ENCODE measurements at regions not wholly inside any gene's neighbourhood (a gene's known extent, or its start where the extent isn't known, plus 50 kb on each side); places are given as distances from the start of the nearest gene placed in this dataset.
A peak's percentile ranks its signal among the peaks of the same experiment; 100 is the strongest.

DNA sequence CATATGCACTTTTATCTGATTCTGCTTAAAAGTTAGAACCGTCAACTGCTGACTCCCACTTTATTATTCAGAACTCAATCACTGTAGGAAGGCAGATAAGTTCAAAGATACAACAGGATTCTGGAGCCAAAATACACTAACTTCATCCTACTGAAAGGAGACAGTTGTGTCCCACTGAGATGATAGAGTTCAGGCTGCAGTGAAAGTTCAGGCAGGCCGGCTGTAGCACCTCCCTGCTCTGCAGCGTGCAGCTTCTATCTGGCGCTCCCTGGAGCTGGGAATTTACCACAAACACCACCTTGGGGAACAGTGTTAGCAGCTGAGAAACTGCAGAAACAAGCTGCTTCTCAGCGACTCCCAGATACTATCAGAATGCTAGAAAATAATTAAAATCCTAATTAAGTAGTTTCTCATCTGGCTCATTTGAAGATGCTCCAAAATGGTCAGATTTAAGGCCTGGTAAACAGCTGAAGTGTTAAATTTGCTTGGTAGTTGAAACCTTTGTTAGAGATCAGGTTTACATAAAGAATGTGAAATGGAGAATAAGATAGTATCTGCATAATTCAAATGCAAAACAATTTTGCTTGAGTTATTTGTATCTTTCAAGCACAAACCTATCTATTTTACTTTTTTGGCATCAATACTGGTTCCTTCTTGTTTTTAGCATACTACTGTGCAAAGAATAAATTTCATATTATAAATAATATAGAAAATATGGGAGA is 52.3 kb upstream of the CNTLN start:
- 27% methylated on average over 2 of the region's 5 CpGs; no CpG with 5 or more reads in 1 of the 2 experiments for WGBS, 2 experiments (ENCODE audit: extremely low coverage in 2 of 2, insufficient read length in 1 of 2)
- POLR2A ChIA-PET (ENCODE audit: unreplicated experiment): no interaction called here
- no peak overlapping the region for H2AK9ac ChIP-seq (replicated peaks; ENCODE audit: low read depth, low read length, poor library complexity)
- no peaks in the 10 kb centered on the region for H3K36me3 ChIP-seq (ENCODE audit: control insufficient read depth, insufficient read depth, low read length)
- H2BK15ac ChIP-seq (ENCODE audit: low read depth, low read length): no peak overlapping the region
- CTCF ChIA-PET: interaction anchor here (0.6 to 1.5 kb wide), 2 partner anchors 19 to 1044 kb away, joined by 4 read pairs; no protein-coding TSS in a partner anchor
- no peaks in the 10 kb centered on the region for H3K27me3 ChIP-seq (ENCODE audit: control insufficient read depth, insufficient read depth, low read length)
- H2BK5ac ChIP-seq (ENCODE audit: low read depth, low read length, poor library complexity, severe bottlenecking): no peak overlapping the region
- H3K18ac ChIP-seq (ENCODE audit: low read depth, low read length): no peak overlapping the region
- H3K56ac ChIP-seq (ENCODE audit: extremely low read depth, insufficient read depth, low read length): no peak overlapping the region
- TF ChIP-seq RFX5 (IDR thresholded peaks at IDR 0.05; ENCODE audit: low read depth, low read length) (no peak), CHD1 (IDR thresholded peaks at IDR 0.05; ENCODE audit: low read depth, low read length) (no peak), RAD21 (IDR thresholded peaks at IDR 0.05; ENCODE audit: low read length) (peak; percentile 23; the same call in 1 of the 2 replicates), BHLHE40 (IDR thresholded peaks at IDR 0.05; ENCODE audit: low read depth, low read length) (no peak), NFE2L2 (IDR thresholded peaks at IDR 0.05; ENCODE audit: low read depth, low read length) (no peak), ELK1 (IDR thresholded peaks at IDR 0.05; ENCODE audit: borderline replicate concordance, low read depth, low read length) (no peak)
- TF ChIP-seq, protein P1, sequence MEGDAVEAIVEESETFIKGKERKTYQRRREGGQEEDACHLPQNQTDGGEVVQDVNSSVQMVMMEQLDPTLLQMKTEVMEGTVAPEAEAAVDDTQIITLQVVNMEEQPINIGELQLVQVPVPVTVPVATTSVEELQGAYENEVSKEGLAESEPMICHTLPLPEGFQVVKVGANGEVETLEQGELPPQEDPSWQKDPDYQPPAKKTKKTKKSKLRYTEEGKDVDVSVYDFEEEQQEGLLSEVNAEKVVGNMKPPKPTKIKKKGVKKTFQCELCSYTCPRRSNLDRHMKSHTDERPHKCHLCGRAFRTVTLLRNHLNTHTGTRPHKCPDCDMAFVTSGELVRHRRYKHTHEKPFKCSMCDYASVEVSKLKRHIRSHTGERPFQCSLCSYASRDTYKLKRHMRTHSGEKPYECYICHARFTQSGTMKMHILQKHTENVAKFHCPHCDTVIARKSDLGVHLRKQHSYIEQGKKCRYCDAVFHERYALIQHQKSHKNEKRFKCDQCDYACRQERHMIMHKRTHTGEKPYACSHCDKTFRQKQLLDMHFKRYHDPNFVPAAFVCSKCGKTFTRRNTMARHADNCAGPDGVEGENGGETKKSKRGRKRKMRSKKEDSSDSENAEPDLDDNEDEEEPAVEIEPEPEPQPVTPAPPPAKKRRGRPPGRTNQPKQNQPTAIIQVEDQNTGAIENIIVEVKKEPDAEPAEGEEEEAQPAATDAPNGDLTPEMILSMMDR (conservative IDR thresholded peaks at IDR 0.05; ENCODE audit: low read depth, low read length): peak; percentile 25; the same call in 1 of the 2 replicates
- H3K14ac ChIP-seq (replicated peaks; ENCODE audit: low read depth, low read length): no peak overlapping the region
- no peak overlapping the region for H3K9ac ChIP-seq (ENCODE audit: low read depth, low read length)
- no peak overlapping the region for H4K5ac ChIP-seq (ENCODE audit: low read depth, low read length)
- H3K9me1 ChIP-seq (ENCODE audit: insufficient read depth, low read length): no peaks in the 10 kb centered on the region
- peak overlapping the region; percentile 52; the same call in 1 of the 2 replicates for H3K4me2 ChIP-seq (ENCODE audit: low read depth, low read length)
- no peaks in the 10 kb centered on the region for H3K9me3 ChIP-seq (ENCODE audit: control insufficient read depth, insufficient read depth, low read length)
- ATAC-seq (ENCODE audit: low read depth): peak; percentile 93
- no peaks in the 10 kb centered on the region for H4K20me1 ChIP-seq (ENCODE audit: insufficient read depth, low read length)
- H3K4me1 ChIP-seq (ENCODE audit: control insufficient read depth, insufficient read depth, low read length): no peaks in the 10 kb centered on the region; the same call in 1 of the 2 replicates
- BruUV-seq (replicated peaks): no TSS peak
- H3K27ac ChIP-seq (ENCODE audit: insufficient read depth, low read length): no peak overlapping the region
- H2AFZ ChIP-seq (replicated peaks; ENCODE audit: low read length, poor library complexity): peak overlapping the region; percentile 81
- in situ Hi-C loops (cut with MboI; ENCODE audit: low sequenced_read_pairs) (no loop called here), dilution Hi-C loops (cut with HindIII; ENCODE audit: low sequenced_read_pairs, unreplicated experiment) (no loop called here), intact Hi-C loops (cut with micrococcal nuclease) (no loop called here)
- no peak overlapping the region for H2AK5ac ChIP-seq (ENCODE audit: low read depth, low read length)
- no peak overlapping the region for H3K4me3 ChIP-seq (ENCODE audit: insufficient read depth, low read depth, low read length)
- H4K91ac ChIP-seq (ENCODE audit: insufficient read depth, low read depth, low read length): no peak overlapping the region
- no peak overlapping the region for H2BK20ac ChIP-seq (ENCODE audit: low read depth, low read length)
- H4K8ac ChIP-seq (ENCODE audit: low read depth in 2 of 2, low read length in 2 of 2): no peak overlapping the region
- peak; percentile 60 for DNase-seq
- no peak overlapping the region for H3K4ac ChIP-seq (ENCODE audit: low read depth, low read length)
- no peak overlapping the region for H2BK120ac ChIP-seq (ENCODE audit: low read depth, low read length)
- no peak overlapping the region for H3K23ac ChIP-seq (ENCODE audit: low read depth, low read length)
- no peaks in the 10 kb centered on the region for H3K79me1 ChIP-seq (ENCODE audit: low read depth in 1 of 2, low read length in 2 of 2)

Measured in IMR-90 (cell line).